ENCODE measurements at regions not wholly inside any gene's neighbourhood (a gene's known extent, or its start where the extent isn't known, plus 50 kb on each side); places are given as distances from the start of the nearest gene placed in this dataset.

DNA sequence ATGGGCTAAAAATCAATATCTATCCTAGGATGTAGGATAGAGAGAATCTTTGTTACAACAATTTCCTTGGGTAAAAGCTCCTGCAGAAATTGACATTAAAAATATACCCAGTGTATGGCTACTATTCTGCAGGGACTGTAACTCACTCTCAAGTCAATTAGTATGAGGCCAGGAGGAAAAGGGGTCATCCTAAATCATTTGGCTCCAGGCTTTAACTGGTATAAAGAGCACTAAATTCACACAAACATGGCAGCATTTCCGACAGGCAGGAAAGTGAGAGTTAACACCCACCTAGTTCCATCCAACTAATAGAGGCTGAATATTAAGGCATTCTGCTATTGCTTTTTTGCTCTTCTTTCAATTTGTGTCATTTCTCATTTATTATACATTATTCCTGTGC, 218.6 kb upstream of the C1orf87 start:
- no peak for TF ChIP-seq ZNF146 (tag by site-specific recombination; IDR thresholded peaks at IDR 0.05)
- TF ChIP-seq KLF10 (tag by site-specific recombination; IDR thresholded peaks at IDR 0.05): no peak

All from HEK293 (cell line).